ENCODE measurements at regions not wholly inside any gene's neighbourhood (a gene's known extent, or its start where the extent isn't known, plus 50 kb on each side); places are given as distances from the start of the nearest gene placed in this dataset.

- TF ChIP-seq ZNF331 (CRISPR knock-in tag; IDR thresholded peaks at IDR 0.05; ENCODE audit: low read depth) (no peak), POLR2AphosphoS5 (IDR thresholded peaks at IDR 0.05; ENCODE audit: low read depth) (no peak), CTCF (conservative IDR thresholded peaks at IDR 0.05; ENCODE audit: low read depth in 2 of 2) (no peak), STAT1 (IDR thresholded peaks at IDR 0.05; ENCODE audit: unreplicated experiment) (no peak)
Measured at GRCh38 chr9:13568841-13569601, 289.5 kb upstream of the MPDZ start (continued).

GRCh38 chr9:13568405-13568804, 288.9 kb upstream of the MPDZ start:
- peak overlapping the region; percentile 99 for H2AFZ ChIP-seq
- H3K4me3 Mint-ChIP-seq: peak overlapping the region; percentile 82
- TF ChIP-seq POLR2AphosphoS5 (IDR thresholded peaks at IDR 0.05; ENCODE audit: low read depth) (no peak), CREB1 (CRISPR knock-in tag; IDR thresholded peaks at IDR 0.05; ENCODE audit: low read depth) (no peak), ZNF331 (CRISPR knock-in tag; IDR thresholded peaks at IDR 0.05; ENCODE audit: low read depth) (no peak), CTCF (conservative IDR thresholded peaks at IDR 0.05; ENCODE audit: low read depth in 2 of 2) (no peak), EZH2 (IDR thresholded peaks at IDR 0.05; ENCODE audit: low read depth, unreplicated experiment) (no peak), ZNF114 (CRISPR knock-in tag; IDR thresholded peaks at IDR 0.05) (no peak), ETS1 (IDR thresholded peaks at IDR 0.05) (no peak), NANOG (IDR thresholded peaks at IDR 0.05; ENCODE audit: borderline replicate concordance) (no peak), REST (IDR thresholded peaks at IDR 0.05; ENCODE audit: unreplicated experiment) (no peak), EZH2phosphoT487 (IDR thresholded peaks at IDR 0.05; ENCODE audit: unreplicated experiment) (no peak), STAT1 (IDR thresholded peaks at IDR 0.05; ENCODE audit: unreplicated experiment) (no peak)

More at GRCh38 chr9:13568405-13568804, 288.9 kb upstream of the MPDZ start:
- peaks cover 5% of the 10 kb centered on the region; the same call in 1 of the 2 replicates for H3K4me1 ChIP-seq (ENCODE audit: insufficient read depth)
- H3K9me3 Mint-ChIP-seq: no peaks in the 10 kb centered on the region
- H3K27me3 Mint-ChIP-seq (ENCODE audit: insufficient read depth, low read depth, poor library complexity): peaks cover 6% of the 10 kb centered on the region
- peak overlapping the region; percentile 28 for H3K27ac Mint-ChIP-seq
- DNase-seq (ENCODE audit: low spot score) (no peak), ATAC-seq (peak; percentile 35)
- peaks cover 11% of the 10 kb centered on the region for H3K4me1 Mint-ChIP-seq
- no peaks in the 10 kb centered on the region for H3K36me3 ChIP-seq (ENCODE audit: insufficient read depth)
- no peak overlapping the region for H3K27ac ChIP-seq (ENCODE audit: low read depth)
- H3K79me2 ChIP-seq (replicated peaks; ENCODE audit: insufficient read depth): no peaks in the 10 kb centered on the region
- H3F3A ChIP-seq (replicated peaks; ENCODE audit: low read depth): no peaks in the 10 kb centered on the region
- no peaks in the 10 kb centered on the region for H3K9me2 ChIP-seq (ENCODE audit: insufficient read depth)
- no peaks in the 10 kb centered on the region for H3K36me3 Mint-ChIP-seq (ENCODE audit: low read depth)
- H3K4me3 ChIP-seq: peak overlapping the region; percentile 72
- H3K27me3 ChIP-seq (ENCODE audit: insufficient read depth): no peaks in the 10 kb centered on the region
- no peaks in the 10 kb centered on the region for H4K20me1 ChIP-seq (replicated peaks; ENCODE audit: insufficient read depth)
- peak overlapping the region; percentile 83 for H3K4me2 ChIP-seq

All from GM23338 (cell line).